Brain microvascular endothelial cell (primary cell): ENCODE measurements at regions not wholly inside any gene's neighbourhood (a gene's known extent, or its start where the extent isn't known, plus 50 kb on each side); places are given as distances from the start of the nearest gene placed in this dataset.

ENCODE experiments used
- DNase-seq: peaks from one replicate; pipeline ENCODE4 v3.0.0-alpha.2; 2020
- H3K27ac ChIP-seq: fragments of 250-450 bp; sonication (Bioruptor Pico); 2 replicates; pipeline ENCODE4 v1.5.1; 2020; ENCODE audit warnings: mild to moderate bottlenecking, moderate library complexity
- H3K27me3 ChIP-seq: fragments of 250-450 bp; sonication (Bioruptor Pico); replicated peaks from 2 replicates; pipeline ENCODE4 v1.5.1; 2020; ENCODE audit warnings: mild to moderate bottlenecking
- H3K36me3 ChIP-seq: fragments of 250-450 bp; sonication (Bioruptor Pico); replicated peaks from 2 replicates; pipeline ENCODE4 v1.5.1; 2020; ENCODE audit warnings: mild to moderate bottlenecking
- H3K4me3 ChIP-seq: 2 replicates; pipeline ENCODE4 v1.5.1; 2011; ENCODE audit warnings: low read depth, mild to moderate bottlenecking, control low read depth, low read length, moderate library complexity
- CTCF ChIP-seq: IDR thresholded peaks from 2 replicates; pipeline ENCODE4 v1.5.1; 2011; ENCODE audit warnings: low read depth, mild to moderate bottlenecking, moderate library complexity, low read length, control low read depth, inconsistent platforms; ENCODE audit errors: missing control alignments
- in situ Hi-C: cut with HindIII; loops from 2 replicates; pipeline ENCODE4 v1.10.0; 2017; ENCODE audit warnings: low sequenced_read_pairs, low pct_ligation_motif_present

- no peak for DNase-seq
- in situ Hi-C loops = no loop called here
- Histone ChIP-seq H3K36me3 (no peaks in the 10 kb centered on the region), H3K27me3 (no peaks in the 10 kb centered on the region), H3K4me3 (no peak overlapping the region), H3K27ac (no peak overlapping the region)
- TF ChIP-seq CTCF = no peak
Measured at GRCh38 chr21:18168108-18168507, 76.5 kb upstream of the CHODL start.

- in situ Hi-C loops = no loop called here
- no peak for TF ChIP-seq CTCF
- DNase-seq = no peak
- Histone ChIP-seq H3K27ac (no peak overlapping the region), H3K36me3 (no peaks in the 10 kb centered on the region), H3K4me3 (no peak overlapping the region), H3K27me3 (no peaks in the 10 kb centered on the region)
Measured at GRCh38 chr21:18164933-18165332, 79.7 kb upstream of the CHODL start.

GRCh38 chr21:18164483-18164882, 80.2 kb upstream of the CHODL start:
- no peak for DNase-seq
- Histone ChIP-seq H3K27me3 (no peaks in the 10 kb centered on the region), H3K27ac (no peak overlapping the region), H3K36me3 (no peaks in the 10 kb centered on the region), H3K4me3 (no peak overlapping the region)
- no peak for TF ChIP-seq CTCF
- in situ Hi-C loops = no loop called here

GRCh38 chr21:18163956-18164355, 80.7 kb upstream of the CHODL start:
- no peak overlapping the region for H3K27ac ChIP-seq
- no peak for TF ChIP-seq CTCF
- no peak for DNase-seq
- H3K27me3 ChIP-seq = no peaks in the 10 kb centered on the region
- in situ Hi-C loops = no loop called here
- no peak overlapping the region for H3K4me3 ChIP-seq
- H3K36me3 ChIP-seq = no peaks in the 10 kb centered on the region

- TF ChIP-seq CTCF = no peak
- Histone ChIP-seq H3K4me3 (no peak overlapping the region), H3K27ac (no peak overlapping the region), H3K36me3 (no peaks in the 10 kb centered on the region), H3K27me3 (no peaks in the 10 kb centered on the region)
- DNase-seq = no peak
- in situ Hi-C loops = no loop called here
Measured at GRCh38 chr21:18161841-18162240, 82.8 kb upstream of the CHODL start.

GRCh38 chr21:18157406-18157805, 87.2 kb upstream of the CHODL start:
- no peak for TF ChIP-seq CTCF
- DNase-seq = no peak

More at GRCh38 chr21:18157406-18157805, 87.2 kb upstream of the CHODL start:
- Histone ChIP-seq H3K36me3 (no peaks in the 10 kb centered on the region), H3K27ac (no peak overlapping the region), H3K27me3 (no peaks in the 10 kb centered on the region), H3K4me3 (no peak overlapping the region)
- in situ Hi-C loops = no loop called here
